ENCODE measurements at regions not wholly inside any gene's neighbourhood (a gene's known extent, or its start where the extent isn't known, plus 50 kb on each side); places are given as distances from the start of the nearest gene placed in this dataset.

DNA sequence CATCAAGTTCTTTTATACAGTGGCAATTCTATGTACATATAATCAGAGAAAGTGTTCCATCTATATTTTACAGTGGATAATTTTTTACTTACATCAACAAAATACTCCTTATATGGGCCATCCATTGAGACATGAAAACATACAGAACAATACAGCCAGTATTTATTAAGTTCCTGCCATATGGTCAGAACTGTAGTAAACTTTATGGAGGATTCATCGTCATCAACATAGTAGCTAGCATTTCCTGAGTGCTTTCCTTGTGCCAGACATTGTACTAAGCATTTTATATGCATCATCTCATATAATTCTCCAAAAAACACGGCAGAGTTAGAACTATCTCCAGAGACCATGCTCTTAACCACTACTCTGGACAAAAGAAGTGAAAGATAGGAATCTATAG lies 170.1 kb downstream of the CEP135 start:
- Histone ChIP-seq H2BK5ac (ENCODE audit: low read depth, low read length) (no peak overlapping the region), H4K91ac (replicated peaks; ENCODE audit: insufficient read length, low read length) (no peak overlapping the region), H2BK12ac (ENCODE audit: low read depth, low read length) (no peak overlapping the region), H3K4me1 (replicated peaks in 1 of 4; ENCODE audit: control insufficient read depth in 3 of 4, insufficient read depth in 4 of 4, low read length in 3 of 4) (no peaks in the 10 kb centered on the region), H3K9ac (replicated peaks in 1 of 4; ENCODE audit: extremely low read depth in 1 of 4, low read depth in 3 of 4, low read length in 3 of 4) (no peak overlapping the region), H3K27ac (ENCODE audit: low read depth, low read length) (no peak overlapping the region), H3K79me1 (ENCODE audit: low read depth, low read length) (no peaks in the 10 kb centered on the region), H3K23ac (ENCODE audit: insufficient read length) (no peak overlapping the region), H2AFZ (ENCODE audit: low read length) (no peak overlapping the region), H2AK5ac (ENCODE audit: low read depth, low read length) (no peak overlapping the region), H3K14ac (ENCODE audit: insufficient read length) (no peak overlapping the region), H3K9me3 (ENCODE audit: insufficient read depth in 2 of 2, low read depth in 1 of 2, low read length in 1 of 2) (no peaks in the 10 kb centered on the region), H2BK15ac (ENCODE audit: low read length) (no peak overlapping the region), H3K4me3 (ENCODE audit: extremely low read depth in 1 of 4, insufficient read depth in 2 of 4, low read depth in 3 of 4, low read length in 4 of 4) (no peak overlapping the region), H3K4me2 (ENCODE audit: insufficient read depth in 1 of 2, low read depth in 2 of 2, low read length in 2 of 2) (no peak overlapping the region), H3K36me3 (ENCODE audit: control insufficient read depth in 2 of 4, insufficient read depth in 4 of 4, low read length in 3 of 4) (no peaks in the 10 kb centered on the region), H3K18ac (ENCODE audit: extremely low read depth, low read length) (no peak overlapping the region), H2BK120ac (replicated peaks; ENCODE audit: low read depth, low read length) (no peak overlapping the region), H3K79me2 (ENCODE audit: control insufficient read depth in 1 of 2, insufficient read depth in 2 of 2, low read length in 2 of 2) (no peaks in the 10 kb centered on the region), H2BK20ac (ENCODE audit: low read length) (no peak overlapping the region), H3K4ac (replicated peaks; ENCODE audit: insufficient read length, low read depth, low read length) (no peak overlapping the region), H3K23me2 (ENCODE audit: low read depth, low read length) (no peaks in the 10 kb centered on the region), H4K20me1 (replicated peaks in 1 of 2; ENCODE audit: control insufficient read depth in 1 of 2, insufficient read depth in 2 of 2, low read length in 2 of 2) (no peaks in the 10 kb centered on the region), H4K8ac (ENCODE audit: extremely low read depth, insufficient read depth, low read length) (no peak overlapping the region), H4K5ac (ENCODE audit: insufficient read length, low read depth, low read length) (no peak overlapping the region), H3K56ac (replicated peaks; ENCODE audit: insufficient read length, low read depth, low read length) (no peak overlapping the region), H3K27me3 (replicated peaks in 1 of 4; ENCODE audit: control insufficient read depth in 3 of 4, extremely low read depth in 1 of 4, insufficient read depth in 3 of 4, low read length in 3 of 4) (no peaks in the 10 kb centered on the region)
- ChIA-PET POLR2A (ENCODE audit: partially characterized antibody) (no interaction called here), CTCF (ENCODE audit: partially characterized antibody) (interaction anchor here (0.6 to 2.1 kb wide), 2 partner anchors 10 to 39 kb away, joined by 3 to 9 read pairs; no protein-coding TSS in a partner anchor)
- DNase-seq (ENCODE audit: low read depth in 1 of 2, low spot score in 2 of 2), result no peak
- FAIRE-seq, result no peak
- WGBS, 2 experiments (ENCODE audit: extremely low coverage in 1 of 2, insufficient coverage in 1 of 2, insufficient read length in 1 of 2, insufficient replicate concordance in 2 of 2, low coverage in 1 of 2, low lambda C conversion rate in 2 of 2, missing lambda C conversion rate in 1 of 2), result 90% methylated on average over 2 of the region's 2 CpGs; no CpG with 5 or more reads in 1 of the 2 experiments
- TF ChIP-seq GTF2F1 (IDR thresholded peaks at IDR 0.05; ENCODE audit: borderline replicate concordance, low read depth, low read length) (no peak), SUZ12 (IDR thresholded peaks at IDR 0.05; ENCODE audit: low read length) (no peak), POU5F1 (IDR thresholded peaks at IDR 0.05; ENCODE audit: low read depth, low read length) (no peak), GABPA (IDR thresholded peaks at IDR 0.05; ENCODE audit: borderline replicate concordance, insufficient read depth, low read length) (no peak), ASH2L (IDR thresholded peaks at IDR 0.05; ENCODE audit: low read length) (no peak), RNF2 (IDR thresholded peaks at IDR 0.05; ENCODE audit: borderline replicate concordance, low read depth, low read length, missing control alignments, poor library complexity, severe bottlenecking) (no peak), SP1 (IDR thresholded peaks at IDR 0.05; ENCODE audit: low read depth, low read length) (no peak), EP300 (IDR thresholded peaks at IDR 0.05; ENCODE audit: borderline replicate concordance in 1 of 2, low read depth in 2 of 2, low read length in 2 of 2) (no peak), POLR2A (IDR thresholded peaks at IDR 0.05; ENCODE audit: control extremely low read depth in 1 of 2, low read depth in 2 of 2, low read length in 2 of 2) (no peak), CHD1 (IDR thresholded peaks at IDR 0.05; ENCODE audit: low read depth, low read length) (no peak), CTCF (IDR thresholded peaks at IDR 0.05; ENCODE audit: control extremely low read depth in 1 of 3, insufficient read depth in 1 of 3, low read depth in 1 of 3, low read length in 3 of 3) (no peak)
- TF ChIP-seq, protein P1, sequence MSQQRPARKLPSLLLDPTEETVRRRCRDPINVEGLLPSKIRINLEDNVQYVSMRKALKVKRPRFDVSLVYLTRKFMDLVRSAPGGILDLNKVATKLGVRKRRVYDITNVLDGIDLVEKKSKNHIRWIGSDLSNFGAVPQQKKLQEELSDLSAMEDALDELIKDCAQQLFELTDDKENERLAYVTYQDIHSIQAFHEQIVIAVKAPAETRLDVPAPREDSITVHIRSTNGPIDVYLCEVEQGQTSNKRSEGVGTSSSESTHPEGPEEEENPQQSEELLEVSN (IDR thresholded peaks at IDR 0.05), result no peak
